Suppressor macrophage treated with lipopolysaccharide for 4 hours (primary cell): ENCODE measurements at regions not wholly inside any gene's neighbourhood (a gene's known extent, or its start where the extent isn't known, plus 50 kb on each side); places are given as distances from the start of the nearest gene placed in this dataset.
A peak's percentile ranks its signal among the peaks of the same experiment; 100 is the strongest.
"Not testable (repeated sequence)": the region's sequence is repeated elsewhere in the genome, so short reads cannot be mapped to it uniquely, and the experiment has no call there.

Experiments used
- DNase-seq: peaks from one replicate; pipeline ENCODE4 v3.0.0-alpha.2; 2020

- DNase-seq, result no peak
Measured at GRCh38 chr6:153984811-153985210, 54.2 kb upstream of the OPRM1 start.

- DNase-seq, result no peak
Measured at GRCh38 chr6:153980171-153980570, 58.9 kb upstream of the OPRM1 start.

- DNase-seq, result not testable (repeated sequence)
Measured at GRCh38 chr6:153978911-153979548, 60.0 kb upstream of the OPRM1 start.

- no peak for DNase-seq
Measured at GRCh38 chr6:153976921-153977693, 61.9 kb upstream of the OPRM1 start.

GRCh38 chr6:153966001-153966400 lies 73.0 kb upstream of the OPRM1 start:
- no peak for DNase-seq

- DNase-seq, result no peak
Measured at GRCh38 chr6:153963352-153963751, 75.7 kb upstream of the OPRM1 start.

GRCh38 chr6:153962555-153962954 lies 76.5 kb upstream of the OPRM1 start:
- no peak for DNase-seq

GRCh38 chr6:153960741-153961140 lies 78.3 kb upstream of the OPRM1 start:
- no peak for DNase-seq

GRCh38 chr6:153960281-153960680 lies 78.8 kb upstream of the OPRM1 start:
- DNase-seq, result no peak

- peak; percentile 6 for DNase-seq
Measured at GRCh38 chr6:153959276-153959675, 79.8 kb upstream of the OPRM1 start.

GRCh38 chr6:153958860-153959259 lies 80.2 kb upstream of the OPRM1 start:
- no peak for DNase-seq

GRCh38 chr6:153957394-153957793 lies 81.6 kb upstream of the OPRM1 start:
- peak; percentile 72 for DNase-seq

- DNase-seq, result peak; percentile 52
Measured at GRCh38 chr6:153956808-153957207, 82.2 kb upstream of the OPRM1 start.

- no peak for DNase-seq
Measured at GRCh38 chr6:153949616-153950015, 89.4 kb upstream of the OPRM1 start.

- peak; percentile 33 for DNase-seq
Measured at GRCh38 chr6:153947808-153948447, 91.1 kb upstream of the OPRM1 start.

GRCh38 chr6:153944201-153944600 lies 94.8 kb upstream of the OPRM1 start:
- no peak for DNase-seq

- DNase-seq, result no peak
Measured at GRCh38 chr6:153942361-153942760, 96.7 kb upstream of the OPRM1 start.

- DNase-seq, result no peak
Measured at GRCh38 chr6:153941768-153942167, 97.3 kb upstream of the OPRM1 start.

GRCh38 chr6:153938876-153939275 lies 100.2 kb upstream of the OPRM1 start:
- no peak for DNase-seq

GRCh38 chr6:153931431-153931830 lies 107.6 kb upstream of the OPRM1 start:
- no peak for DNase-seq

- no peak for DNase-seq
Measured at GRCh38 chr6:153927867-153928266, 111.2 kb upstream of the OPRM1 start.

- no peak for DNase-seq
Measured at GRCh38 chr6:153898360-153899059, 140.5 kb upstream of the OPRM1 start.

GRCh38 chr6:153882411-153882810 lies 156.6 kb upstream of the OPRM1 start:
- DNase-seq, result no peak
